ENCODE measurements at regions not wholly inside any gene's neighbourhood (a gene's known extent, or its start where the extent isn't known, plus 50 kb on each side); places are given as distances from the start of the nearest gene placed in this dataset.

DNA sequence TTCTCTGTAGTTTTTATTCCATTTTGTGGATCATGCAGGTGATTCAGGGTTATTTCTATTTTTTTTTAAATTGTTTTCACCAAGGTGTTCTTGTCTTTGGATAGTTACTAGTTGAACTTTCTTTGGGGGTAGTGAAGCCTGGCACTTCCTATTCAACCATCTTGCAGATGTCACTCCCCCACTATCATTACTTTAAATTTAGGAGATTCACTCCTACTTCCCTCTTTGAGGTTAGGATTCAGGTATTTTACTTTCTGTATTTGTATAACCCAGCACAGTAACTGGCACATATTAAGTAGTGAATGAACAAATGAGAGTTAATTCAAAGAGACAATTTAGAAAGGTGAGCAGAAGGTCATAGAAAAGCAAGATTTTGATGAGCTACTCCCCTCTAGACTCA is 255.6 kb downstream of the ATP23 start:
- H3K4me2 ChIP-seq (ENCODE audit: low read length): no peak overlapping the region
- H2AFZ ChIP-seq (ENCODE audit: low read length): no peak overlapping the region
- H3K9ac ChIP-seq (ENCODE audit: low read length): no peak overlapping the region
- H4K20me1 ChIP-seq (ENCODE audit: low read length): no peaks in the 10 kb centered on the region
- no peak overlapping the region for H3K4me3 ChIP-seq (ENCODE audit: low read length)
- POLR2A ChIA-PET (ENCODE audit: unreplicated experiment): interaction anchor here (0.7 kb wide), 1 partner anchor 86 kb away, joined by 3 read pairs; no protein-coding TSS in a partner anchor
- H3K4me1 ChIP-seq (ENCODE audit: insufficient read depth, low read length): no peaks in the 10 kb centered on the region
- ATAC-seq: no peak
- peaks cover 4% of the 10 kb centered on the region; the same call in 1 of the 2 replicates for H3K27me3 ChIP-seq (ENCODE audit: low read length)
- H3K27ac ChIP-seq (ENCODE audit: low read length): no peak overlapping the region
- no peaks in the 10 kb centered on the region for H3K36me3 ChIP-seq (ENCODE audit: low read depth, low read length)
- no peaks in the 10 kb centered on the region for H3K9me2 ChIP-seq (replicated peaks; ENCODE audit: low read length)
- TF ChIP-seq EZH2 (IDR thresholded peaks at IDR 0.05; ENCODE audit: low read length, unreplicated experiment) (no peak), EZH2phosphoT487 (IDR thresholded peaks at IDR 0.05; ENCODE audit: borderline replicate concordance, low read length) (no peak)
- TF ChIP-seq, protein P1, sequence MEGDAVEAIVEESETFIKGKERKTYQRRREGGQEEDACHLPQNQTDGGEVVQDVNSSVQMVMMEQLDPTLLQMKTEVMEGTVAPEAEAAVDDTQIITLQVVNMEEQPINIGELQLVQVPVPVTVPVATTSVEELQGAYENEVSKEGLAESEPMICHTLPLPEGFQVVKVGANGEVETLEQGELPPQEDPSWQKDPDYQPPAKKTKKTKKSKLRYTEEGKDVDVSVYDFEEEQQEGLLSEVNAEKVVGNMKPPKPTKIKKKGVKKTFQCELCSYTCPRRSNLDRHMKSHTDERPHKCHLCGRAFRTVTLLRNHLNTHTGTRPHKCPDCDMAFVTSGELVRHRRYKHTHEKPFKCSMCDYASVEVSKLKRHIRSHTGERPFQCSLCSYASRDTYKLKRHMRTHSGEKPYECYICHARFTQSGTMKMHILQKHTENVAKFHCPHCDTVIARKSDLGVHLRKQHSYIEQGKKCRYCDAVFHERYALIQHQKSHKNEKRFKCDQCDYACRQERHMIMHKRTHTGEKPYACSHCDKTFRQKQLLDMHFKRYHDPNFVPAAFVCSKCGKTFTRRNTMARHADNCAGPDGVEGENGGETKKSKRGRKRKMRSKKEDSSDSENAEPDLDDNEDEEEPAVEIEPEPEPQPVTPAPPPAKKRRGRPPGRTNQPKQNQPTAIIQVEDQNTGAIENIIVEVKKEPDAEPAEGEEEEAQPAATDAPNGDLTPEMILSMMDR (conservative IDR thresholded peaks at IDR 0.05; ENCODE audit: low read depth, low read length): no peak
- no TSS peak for BruUV-seq (replicated peaks)
- H3K9me3 ChIP-seq (ENCODE audit: low read length): peaks cover 4% of the 10 kb centered on the region; the same call in 1 of the 2 replicates
- intact Hi-C loops (cut with micrococcal nuclease): no loop called here
- H3K79me2 ChIP-seq (ENCODE audit: low read length): no peaks in the 10 kb centered on the region
- DNase-seq: no peak
- no peaks in the 10 kb centered on the region for H3F3A ChIP-seq (ENCODE audit: low read length, unreplicated experiment)
- CTCF ChIA-PET: no interaction called here

DNA sequence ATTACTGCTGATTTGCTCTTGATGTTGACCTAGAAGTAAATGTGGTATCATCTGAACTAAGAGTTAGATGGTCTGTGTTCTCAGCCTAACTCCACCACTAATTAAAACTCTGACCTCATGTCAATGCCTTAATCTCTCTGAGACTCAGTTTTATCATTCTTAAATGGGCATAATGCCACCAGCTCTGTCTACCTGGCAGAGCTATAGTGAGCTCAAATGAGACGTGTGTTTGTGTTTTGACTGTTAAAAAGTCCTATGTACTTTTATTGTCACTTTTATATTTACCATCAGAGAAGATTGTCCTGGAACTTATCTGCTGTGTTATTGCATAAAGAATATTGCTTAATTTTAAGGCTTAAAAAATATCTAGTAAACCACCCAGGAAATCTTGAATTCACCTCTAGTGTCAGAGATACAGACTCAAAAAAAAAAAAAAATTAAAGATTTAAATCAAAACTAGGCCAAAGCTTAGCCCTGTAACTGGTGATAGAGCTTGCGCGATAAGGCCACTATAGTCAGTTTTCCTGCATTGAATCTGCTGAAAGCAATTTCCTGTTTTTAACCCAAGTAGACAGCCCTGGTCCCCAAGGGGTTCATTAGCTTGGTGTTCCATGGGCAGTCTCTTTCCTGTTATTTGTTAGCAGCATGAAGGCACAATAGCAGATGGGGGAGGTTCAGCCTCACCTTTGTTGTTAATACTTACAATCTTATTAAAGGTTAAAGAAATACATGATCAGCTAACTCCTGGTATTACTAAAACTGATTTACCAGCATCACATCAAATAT is 261.8 kb downstream of the ATP23 start:
- Histone ChIP-seq H3K27ac (ENCODE audit: low read length) (no peak overlapping the region), H3F3A (ENCODE audit: low read length, unreplicated experiment) (no peaks in the 10 kb centered on the region), H3K36me3 (ENCODE audit: low read depth, low read length) (no peaks in the 10 kb centered on the region), H3K9ac (ENCODE audit: low read length) (no peak overlapping the region), H3K9me2 (replicated peaks; ENCODE audit: low read length) (no peaks in the 10 kb centered on the region), H3K4me1 (ENCODE audit: insufficient read depth, low read length) (no peaks in the 10 kb centered on the region), H3K79me2 (ENCODE audit: low read length) (no peaks in the 10 kb centered on the region), H3K27me3 (ENCODE audit: low read length) (peaks cover 4% of the 10 kb centered on the region; the same call in 1 of the 2 replicates), H3K4me3 (ENCODE audit: low read length) (no peak overlapping the region), H2AFZ (ENCODE audit: low read length) (no peak overlapping the region), H3K9me3 (ENCODE audit: low read length) (no peaks in the 10 kb centered on the region), H3K4me2 (ENCODE audit: low read length) (no peak overlapping the region), H4K20me1 (ENCODE audit: low read length) (no peaks in the 10 kb centered on the region)
- ChIA-PET CTCF (no interaction called here), POLR2A (ENCODE audit: unreplicated experiment) (no interaction called here)
- BruUV-seq (replicated peaks): no TSS peak
- no peak for ATAC-seq
- intact Hi-C loops (cut with micrococcal nuclease): no loop called here
- TF ChIP-seq EZH2 (IDR thresholded peaks at IDR 0.05; ENCODE audit: low read length, unreplicated experiment) (no peak), EZH2phosphoT487 (IDR thresholded peaks at IDR 0.05; ENCODE audit: borderline replicate concordance, low read length) (no peak)
- TF ChIP-seq, protein P1 (conservative IDR thresholded peaks at IDR 0.05; ENCODE audit: low read depth, low read length): no peak
- no peak for DNase-seq

DNA sequence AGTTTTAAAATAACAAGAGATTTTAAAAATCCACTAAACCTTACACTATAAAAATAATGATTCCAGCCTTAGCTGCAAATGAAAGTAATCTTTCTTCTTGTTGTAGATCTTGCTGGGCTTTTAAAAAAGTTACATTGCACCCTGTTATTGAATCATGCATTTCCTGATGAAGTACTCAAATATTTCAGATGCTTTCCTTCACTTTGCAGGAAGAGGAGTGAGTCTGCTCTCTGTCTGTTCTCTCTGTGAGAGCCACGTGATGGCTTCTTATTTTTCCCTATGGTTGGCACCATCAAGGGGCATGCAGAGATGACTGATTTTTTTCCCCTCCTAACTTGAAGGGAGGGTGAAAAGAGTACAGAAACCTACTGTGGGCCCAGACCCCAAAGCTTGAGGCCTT is 262.7 kb downstream of the ATP23 start:
- H3K9ac ChIP-seq (ENCODE audit: low read length): no peak overlapping the region
- no peak overlapping the region for H3K4me2 ChIP-seq (ENCODE audit: low read length)
- ChIA-PET CTCF (no interaction called here), POLR2A (ENCODE audit: unreplicated experiment) (no interaction called here)
- ATAC-seq: no peak
- no peaks in the 10 kb centered on the region for H4K20me1 ChIP-seq (ENCODE audit: low read length)
- no peaks in the 10 kb centered on the region for H3F3A ChIP-seq (ENCODE audit: low read length, unreplicated experiment)
- TF ChIP-seq, protein P1 (conservative IDR thresholded peaks at IDR 0.05; ENCODE audit: low read depth, low read length): no peak
- TF ChIP-seq EZH2phosphoT487 (IDR thresholded peaks at IDR 0.05; ENCODE audit: borderline replicate concordance, low read length): no peak
- no peak for TF ChIP-seq EZH2 (IDR thresholded peaks at IDR 0.05; ENCODE audit: low read length, unreplicated experiment)
- no peaks in the 10 kb centered on the region for H3K9me3 ChIP-seq (ENCODE audit: low read length)
- no peak overlapping the region for H2AFZ ChIP-seq (ENCODE audit: low read length)
- no peak overlapping the region for H3K27ac ChIP-seq (ENCODE audit: low read length)
- no peaks in the 10 kb centered on the region for H3K79me2 ChIP-seq (ENCODE audit: low read length)
- no peaks in the 10 kb centered on the region for H3K36me3 ChIP-seq (ENCODE audit: low read depth, low read length)
- H3K4me3 ChIP-seq (ENCODE audit: low read length): no peak overlapping the region
- no peaks in the 10 kb centered on the region for H3K9me2 ChIP-seq (replicated peaks; ENCODE audit: low read length)
- intact Hi-C loops (cut with micrococcal nuclease): no loop called here
- no peaks in the 10 kb centered on the region for H3K4me1 ChIP-seq (ENCODE audit: insufficient read depth, low read length)
- DNase-seq: no peak
- peaks cover 4% of the 10 kb centered on the region; the same call in 1 of the 2 replicates for H3K27me3 ChIP-seq (ENCODE audit: low read length)
- BruUV-seq (replicated peaks): no TSS peak
